Spleen (tissue), 7 donors: ENCODE measurements at regions not wholly inside any gene's neighbourhood (a gene's known extent, or its start where the extent isn't known, plus 50 kb on each side); places are given as distances from the start of the nearest gene placed in this dataset.

Source experiments
- POLR2A ChIP-seq, 3 donors: fragments of 450-650 bp; IDR thresholded peaks; one replicate each; pipeline ENCODE4 v1.5.1; 2017; ENCODE audit warnings: antibody characterized with exemption in 3 of 3, mild to moderate bottlenecking in 1 of 3
- POLR2AphosphoS5 ChIP-seq, 3 donors: sonication (generic); formaldehyde crosslinking; IDR thresholded peaks; one replicate each; pipeline ENCODE4 v1.5.1; 2017; ENCODE audit warnings: antibody characterized with exemption in 3 of 3
- TF ChIP-seq, protein P1 (sequence below), 11 experiments: fragments of 200-600 bp in 7 of 11; fragments of 450-650 bp in 4 of 11; sonication (generic) in 4 of 11; IDR thresholded peaks in 8 of 11; conservative IDR thresholded peaks in 3 of 11; 1 replicate in 7 of 11; 2 replicates in 4 of 11; pipeline versions ENCODE4 v1.4.0 to v1.8.0; 2016 to 2021; ENCODE audit warnings: antibody characterized with exemption in 11 of 11, inconsistent platforms in 4 of 11, mild to moderate bottlenecking in 1 of 11
- donor health status: DM: no; HTN: no; CAD: no; lungs with moderate emphysema.
- donor health status: DM: no; HTN: no; CAD: no.
- donor health status: DM: no; HTN: no; CAD: no.

DNA sequence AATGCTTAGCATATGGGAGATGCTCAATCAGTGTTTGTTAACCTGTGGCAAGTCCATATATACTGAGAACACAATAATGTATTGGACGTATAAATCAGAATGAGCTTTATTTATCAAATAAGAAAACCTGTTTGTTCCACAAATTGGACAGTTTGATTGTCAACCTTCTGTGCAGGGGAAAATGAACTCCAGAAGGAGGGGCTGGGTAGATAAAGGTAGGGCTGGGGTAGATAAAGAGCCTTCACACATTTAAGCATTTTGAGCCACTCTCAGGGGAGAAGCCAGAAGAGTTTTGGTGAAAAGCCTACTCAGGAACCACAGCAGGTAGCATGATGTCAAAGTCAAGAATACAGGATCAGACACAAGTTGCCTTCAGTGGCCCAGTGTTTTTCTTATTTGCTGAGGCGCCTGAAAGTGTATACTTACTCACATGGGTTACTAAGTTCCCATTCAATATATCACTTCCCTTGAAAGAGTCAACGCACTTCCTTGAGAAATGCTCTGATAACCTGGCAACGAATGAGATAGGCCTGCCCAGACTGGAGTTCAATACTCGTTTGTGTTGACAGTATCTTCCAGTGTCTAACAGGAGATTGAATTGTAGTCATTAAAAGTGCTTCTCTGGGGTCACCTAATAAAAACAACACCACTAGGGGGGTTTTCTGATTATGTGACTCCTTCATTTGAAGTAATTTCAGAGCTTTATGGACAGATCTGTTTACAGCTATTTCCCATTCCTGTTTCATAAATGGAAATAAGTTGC, 263.9 kb upstream of the CITED2 start:
- TF ChIP-seq, protein P1, sequence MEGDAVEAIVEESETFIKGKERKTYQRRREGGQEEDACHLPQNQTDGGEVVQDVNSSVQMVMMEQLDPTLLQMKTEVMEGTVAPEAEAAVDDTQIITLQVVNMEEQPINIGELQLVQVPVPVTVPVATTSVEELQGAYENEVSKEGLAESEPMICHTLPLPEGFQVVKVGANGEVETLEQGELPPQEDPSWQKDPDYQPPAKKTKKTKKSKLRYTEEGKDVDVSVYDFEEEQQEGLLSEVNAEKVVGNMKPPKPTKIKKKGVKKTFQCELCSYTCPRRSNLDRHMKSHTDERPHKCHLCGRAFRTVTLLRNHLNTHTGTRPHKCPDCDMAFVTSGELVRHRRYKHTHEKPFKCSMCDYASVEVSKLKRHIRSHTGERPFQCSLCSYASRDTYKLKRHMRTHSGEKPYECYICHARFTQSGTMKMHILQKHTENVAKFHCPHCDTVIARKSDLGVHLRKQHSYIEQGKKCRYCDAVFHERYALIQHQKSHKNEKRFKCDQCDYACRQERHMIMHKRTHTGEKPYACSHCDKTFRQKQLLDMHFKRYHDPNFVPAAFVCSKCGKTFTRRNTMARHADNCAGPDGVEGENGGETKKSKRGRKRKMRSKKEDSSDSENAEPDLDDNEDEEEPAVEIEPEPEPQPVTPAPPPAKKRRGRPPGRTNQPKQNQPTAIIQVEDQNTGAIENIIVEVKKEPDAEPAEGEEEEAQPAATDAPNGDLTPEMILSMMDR (IDR thresholded peaks at IDR 0.05 in 8 of 11, conservative IDR thresholded peaks at IDR 0.05 in 3 of 11) = no peak
- no peak for TF ChIP-seq POLR2AphosphoS5 (IDR thresholded peaks at IDR 0.05)
- no peak for TF ChIP-seq POLR2A (IDR thresholded peaks at IDR 0.05)
